HS-27A (cell line): ENCODE measurements at regions not wholly inside any gene's neighbourhood (a gene's known extent, or its start where the extent isn't known, plus 50 kb on each side); places are given as distances from the start of the nearest gene placed in this dataset.
"Not testable (repeated sequence)": the region's sequence is repeated elsewhere in the genome, so short reads cannot be mapped to it uniquely, and the experiment has no call there.

Experiments
- DNase-seq: peaks from one replicate; pipeline ENCODE4 v3.0.0-alpha.2; 2012; ENCODE audit warnings: low read depth, missing footprints

DNA sequence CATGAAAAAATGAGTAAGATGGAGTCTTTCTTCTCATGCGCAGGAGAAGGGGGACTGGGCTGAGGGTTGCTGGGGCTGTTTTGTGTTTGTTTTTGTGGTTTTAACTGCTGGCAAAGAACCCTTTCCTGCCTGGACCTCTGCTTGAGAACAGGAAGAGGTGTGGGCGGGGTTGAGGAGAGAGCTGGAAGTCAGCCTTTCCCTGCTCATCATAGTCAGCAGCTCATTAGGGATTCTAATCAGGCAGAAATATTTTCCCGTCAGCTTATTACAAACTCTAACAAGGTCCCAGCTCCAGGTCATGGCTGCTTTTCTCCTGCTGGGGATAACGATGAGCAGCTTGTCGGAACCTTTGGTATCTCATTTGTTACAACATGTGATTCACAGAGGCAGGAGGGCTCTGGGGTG lies 185.0 kb upstream of the NRXN3 start:
- DNase-seq: no peak

DNA sequence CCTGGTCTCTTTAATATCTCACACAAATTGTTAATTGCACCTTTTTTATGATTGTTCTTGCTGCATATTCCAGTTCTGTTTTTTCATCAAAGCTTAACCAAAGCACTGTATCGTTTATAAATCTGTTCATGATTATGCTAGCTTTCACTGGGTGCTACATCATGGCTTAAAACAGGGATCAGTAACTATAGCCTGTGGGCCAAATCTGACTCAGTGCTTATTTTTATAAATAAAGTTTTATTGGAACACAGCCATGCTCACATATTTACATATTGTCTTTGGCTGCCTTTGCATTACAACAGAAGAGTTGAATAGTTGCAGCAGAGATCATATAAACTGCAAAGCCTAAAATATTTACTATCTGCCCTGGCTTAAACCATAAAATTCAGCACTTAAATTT lies 183.4 kb upstream of the NRXN3 start:
- DNase-seq: no peak

DNA sequence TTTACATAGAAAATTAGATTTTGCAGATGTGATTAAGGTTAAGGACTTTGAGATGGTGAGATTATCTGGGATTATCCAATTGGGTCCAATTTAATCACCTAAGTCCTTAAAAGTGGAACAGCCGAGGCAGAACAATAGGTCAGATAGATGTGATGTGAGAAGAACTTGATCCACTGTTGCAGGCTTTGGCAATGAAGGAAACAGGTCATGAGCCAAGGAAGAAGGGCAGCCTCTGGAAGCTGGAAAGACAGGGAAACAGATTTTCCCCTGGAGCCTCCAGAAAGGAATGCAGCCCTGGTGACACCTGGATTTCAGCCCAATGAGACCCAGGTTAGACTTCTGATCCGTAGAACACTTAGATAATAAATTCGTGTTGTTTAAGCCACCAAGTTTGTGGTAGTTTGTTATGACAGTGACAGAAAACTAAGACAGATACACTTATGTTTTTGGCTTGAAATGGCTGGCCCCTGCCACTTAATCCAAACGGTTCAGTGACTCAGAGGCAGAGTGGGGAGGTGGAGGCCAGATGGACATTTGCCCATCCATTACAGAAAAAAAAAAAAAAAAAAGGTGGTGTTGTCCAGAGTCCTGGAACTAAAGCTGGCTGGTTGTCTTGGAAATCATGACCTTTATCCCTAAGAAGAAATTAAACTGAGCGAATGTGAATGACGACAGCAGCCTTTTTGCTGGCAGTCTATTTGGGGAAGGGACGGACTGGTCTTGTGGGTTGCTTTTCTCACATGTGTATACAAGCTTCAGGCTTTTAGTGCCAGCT lies 181.9 kb upstream of the NRXN3 start:
- DNase-seq: no peak

DNA sequence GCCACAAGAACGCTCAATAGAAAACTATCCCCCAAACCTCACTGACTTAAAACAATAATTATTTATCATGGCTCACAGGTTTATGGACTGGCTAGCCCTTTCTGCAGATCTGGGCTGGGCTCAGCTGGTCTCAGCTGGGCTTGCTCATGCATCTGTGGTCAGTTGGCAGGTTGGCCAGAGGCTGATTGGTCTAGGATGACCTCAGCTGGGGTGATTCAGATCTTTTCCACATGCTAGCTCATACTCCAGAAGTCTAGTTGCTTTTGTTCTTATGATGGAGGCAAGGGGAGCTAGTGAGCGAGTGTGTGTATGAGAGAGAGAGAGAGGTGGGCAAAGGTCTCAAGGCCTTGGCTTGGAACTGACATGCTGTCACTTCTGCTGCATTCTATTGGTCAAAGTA lies 181.2 kb upstream of the NRXN3 start:
- DNase-seq: peak; percentile 2

DNA sequence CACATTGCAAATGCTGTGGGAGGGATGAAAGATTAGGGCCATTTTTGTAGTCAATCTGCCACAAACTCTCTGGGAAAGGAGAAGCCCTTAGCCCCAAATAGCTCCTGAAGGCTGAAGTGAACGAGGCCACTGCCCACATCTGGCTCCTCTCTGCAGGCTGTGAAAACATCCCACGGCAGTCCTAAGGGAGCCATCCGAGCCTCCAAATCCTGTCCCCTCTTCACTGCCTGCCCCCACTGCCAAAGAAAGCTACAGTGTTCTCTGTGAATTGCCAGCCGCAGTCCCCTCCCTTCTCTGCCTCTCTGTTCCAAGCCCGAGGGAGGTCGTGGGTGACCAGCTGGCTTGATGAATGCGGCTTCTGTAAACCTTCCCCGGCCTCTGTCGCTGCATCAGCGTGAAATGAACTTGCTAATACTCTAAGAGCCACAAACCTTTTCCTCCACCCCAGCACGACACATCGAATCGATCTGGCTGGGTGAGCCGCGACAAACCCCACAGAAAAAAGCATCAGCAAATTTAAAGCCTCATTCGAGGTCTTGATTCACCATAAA lies 180.7 kb upstream of the NRXN3 start:
- no peak for DNase-seq

DNA sequence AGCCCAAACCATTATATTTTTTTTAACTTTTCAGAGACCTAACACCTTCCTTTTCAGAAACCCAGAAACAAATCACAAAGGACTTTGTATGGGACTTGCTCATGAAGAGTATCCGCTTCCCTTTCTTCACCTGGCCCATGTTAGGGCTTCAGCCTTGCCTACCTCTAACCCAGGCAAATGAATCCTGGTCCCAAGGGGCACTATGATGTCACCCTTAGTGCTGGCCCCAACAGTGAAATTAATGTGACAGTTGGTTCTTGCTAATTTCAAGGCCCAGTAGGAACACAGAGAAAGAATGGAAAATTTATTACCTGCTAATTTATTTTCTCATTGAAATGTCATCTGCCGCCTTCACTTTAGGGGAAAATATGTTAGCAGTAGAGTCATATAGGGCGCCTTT lies 179.8 kb upstream of the NRXN3 start:
- DNase-seq: no peak

DNA sequence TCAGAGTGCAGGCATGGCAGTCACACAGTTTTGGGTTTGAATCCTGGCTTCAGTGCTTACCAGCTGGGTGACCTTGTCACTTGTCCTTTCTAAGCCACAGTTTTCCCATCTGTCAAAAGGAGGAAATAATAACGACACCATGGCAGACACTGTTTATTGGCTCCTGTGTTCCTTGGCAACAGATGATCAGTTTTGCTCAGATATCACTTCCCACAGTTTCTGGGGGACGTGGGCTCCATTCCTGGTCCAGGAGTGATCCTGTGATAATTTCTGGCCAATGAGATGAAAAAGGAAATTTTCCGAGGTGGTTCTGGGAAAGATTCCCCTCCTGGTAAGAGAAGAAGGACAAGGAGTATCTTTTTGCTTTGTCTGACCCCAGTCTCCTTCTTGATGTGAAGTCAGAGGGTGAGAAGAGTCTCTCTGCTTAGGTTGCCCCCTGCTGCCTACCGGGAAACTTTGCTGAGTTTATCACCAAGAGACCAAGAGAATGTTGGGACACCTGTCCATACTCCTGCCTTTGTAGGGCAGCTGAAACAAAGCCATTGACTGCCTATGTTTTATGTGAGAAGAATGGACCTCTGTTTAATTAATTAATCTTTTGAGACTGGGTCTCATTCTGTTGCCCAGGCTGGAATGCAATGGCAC lies 178.9 kb upstream of the NRXN3 start:
- no peak for DNase-seq

DNA sequence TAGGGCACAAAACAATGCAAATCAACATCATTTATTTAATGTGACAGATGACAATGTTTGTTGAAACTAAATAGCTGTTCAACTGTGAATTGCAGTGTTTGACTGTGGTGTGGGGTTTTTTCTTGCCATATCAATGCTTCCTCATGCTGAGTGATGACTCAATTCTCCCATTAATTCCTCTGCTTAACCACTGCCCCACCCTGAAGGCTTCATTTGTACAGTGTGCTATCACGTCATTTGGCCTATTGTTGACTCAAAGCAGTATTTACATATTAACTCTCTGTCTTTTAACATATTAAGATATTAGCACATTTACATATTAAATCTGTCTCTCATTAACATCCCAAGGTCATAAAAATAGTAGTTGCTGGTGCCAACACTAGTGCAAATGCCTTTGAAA lies 164.8 kb upstream of the NRXN3 start:
- DNase-seq: no peak

GRCh38 chr14:78007160-78007559 lies 163.0 kb upstream of the NRXN3 start:
- no peak for DNase-seq

GRCh38 chr14:78010688-78011087 lies 159.5 kb upstream of the NRXN3 start:
- no peak for DNase-seq

DNA sequence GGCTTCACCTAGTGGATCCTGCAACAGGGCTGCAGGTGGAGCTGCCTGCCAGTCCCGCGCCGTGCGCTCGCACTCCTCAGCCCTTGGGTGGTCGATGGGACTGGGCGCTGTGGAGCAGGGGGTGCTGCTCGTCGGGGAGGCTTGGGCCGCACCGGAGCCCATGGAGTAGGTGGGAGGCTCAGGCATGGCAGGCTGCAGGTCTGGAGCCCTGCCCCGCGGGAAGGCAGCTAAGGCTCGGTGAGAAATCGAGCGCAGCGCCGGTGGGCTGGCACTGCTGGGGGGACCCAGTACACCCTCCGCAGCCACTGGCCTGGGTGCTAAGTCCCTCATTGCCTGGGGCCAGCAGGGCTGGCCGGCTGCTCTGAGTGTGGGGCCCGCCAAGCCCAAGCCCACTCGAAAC lies 156.3 kb upstream of the NRXN3 start:
- not testable (repeated sequence) for DNase-seq

DNA sequence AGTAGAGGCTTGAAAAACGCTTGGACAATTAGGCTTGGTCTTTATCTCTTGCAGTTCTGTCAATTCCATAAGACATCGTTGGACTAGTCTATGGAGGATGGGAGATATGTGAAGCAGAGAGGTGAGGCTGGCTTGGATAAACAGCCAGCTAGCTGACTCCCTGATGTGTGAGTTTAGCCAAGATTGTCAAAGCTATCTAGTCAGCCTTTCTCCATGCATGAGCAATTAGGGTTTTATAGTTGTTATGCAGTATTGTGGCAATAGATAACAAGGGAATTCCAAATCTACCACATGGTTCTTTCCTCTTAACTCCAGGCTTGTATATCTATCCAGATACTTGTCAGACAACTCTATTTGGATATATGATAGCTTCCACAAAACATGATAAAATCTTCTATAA lies 153.6 kb upstream of the NRXN3 start:
- DNase-seq: no peak

GRCh38 chr14:78018283-78018682 lies 151.9 kb upstream of the NRXN3 start:
- DNase-seq: no peak

- DNase-seq: peak; percentile 23
Measured at GRCh38 chr14:78022059-78022458, 148.1 kb upstream of the NRXN3 start.

DNA sequence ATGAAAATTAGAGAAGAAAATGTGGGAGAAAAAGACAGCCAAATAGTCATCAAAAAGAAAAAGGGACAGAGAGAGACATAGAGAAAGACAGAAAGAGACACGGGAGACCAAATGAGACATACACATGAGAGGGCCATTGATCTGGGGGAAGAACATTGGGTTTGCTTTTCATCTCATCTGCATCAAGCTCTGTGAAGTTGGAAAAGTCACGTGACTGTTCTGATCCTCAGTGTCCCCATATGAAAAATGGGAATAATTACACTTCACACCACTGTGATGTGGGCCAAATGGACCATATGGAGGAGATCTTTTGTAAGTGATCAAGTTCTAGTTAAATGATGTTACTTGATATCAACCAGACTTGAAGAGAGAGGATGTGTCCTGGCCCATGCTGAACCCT lies 147.1 kb upstream of the NRXN3 start:
- DNase-seq: no peak

- DNase-seq: no peak
Measured at GRCh38 chr14:78028471-78028870, 141.7 kb upstream of the NRXN3 start.

DNA sequence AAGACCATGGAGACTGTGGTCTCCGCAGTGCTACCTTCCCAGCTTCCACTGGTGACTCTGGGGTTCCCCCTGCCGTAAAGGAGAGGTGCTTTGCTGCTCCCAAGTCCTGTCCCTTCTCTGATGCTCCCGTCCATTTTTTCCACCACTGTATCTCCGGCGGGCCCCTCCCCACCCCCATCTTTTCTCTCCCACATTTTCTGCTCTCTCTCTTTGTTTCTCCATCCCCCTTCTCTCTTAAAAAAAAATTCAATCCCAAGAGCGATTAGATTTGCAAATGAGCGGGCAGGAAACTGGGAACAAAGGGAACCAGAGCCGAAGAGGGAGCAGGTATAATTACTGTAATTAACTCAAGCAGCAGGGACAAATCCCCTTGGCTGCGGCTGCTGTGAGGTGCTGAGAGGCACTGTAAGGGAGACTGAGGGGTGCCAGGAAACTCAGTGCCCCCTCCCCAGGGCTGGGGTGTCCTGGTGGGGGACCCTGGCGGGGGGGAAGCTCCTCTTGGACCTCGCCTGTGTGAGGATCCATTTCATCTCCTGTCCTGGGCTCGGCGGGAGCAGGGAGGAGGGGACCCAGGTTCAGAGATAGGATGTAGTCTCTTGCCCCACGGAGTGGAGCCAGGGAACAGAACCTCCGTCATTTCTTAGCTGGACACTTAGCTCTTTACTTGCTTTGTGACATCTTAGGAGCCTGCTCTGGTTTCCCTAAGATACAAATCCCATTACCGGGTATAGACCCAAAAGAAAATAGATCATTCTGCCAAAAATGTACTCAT lies 140.4 kb upstream of the NRXN3 start:
- DNase-seq: no peak

- no peak for DNase-seq
Measured at GRCh38 chr14:78043349-78043748, 126.8 kb upstream of the NRXN3 start.

DNA sequence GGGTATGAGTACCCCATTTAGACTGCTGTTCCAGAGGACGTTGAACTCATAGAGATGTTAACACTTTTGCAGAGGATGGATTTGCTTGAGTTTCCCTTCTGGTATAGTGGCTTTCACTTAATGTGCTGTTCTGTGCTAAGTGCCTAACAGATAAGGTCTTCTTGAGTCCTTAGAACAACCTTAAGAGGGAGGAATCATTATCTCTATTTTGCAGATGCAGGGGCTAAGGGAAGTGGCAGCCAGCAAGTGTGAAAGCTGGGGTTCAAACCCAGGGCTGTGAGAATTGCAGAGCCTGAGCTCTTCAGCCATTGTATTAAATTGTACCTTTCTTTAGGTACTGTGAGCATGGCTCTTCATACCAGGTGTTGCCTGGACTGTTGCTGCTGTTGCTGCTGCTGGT lies 122.1 kb upstream of the NRXN3 start:
- DNase-seq: no peak

DNA sequence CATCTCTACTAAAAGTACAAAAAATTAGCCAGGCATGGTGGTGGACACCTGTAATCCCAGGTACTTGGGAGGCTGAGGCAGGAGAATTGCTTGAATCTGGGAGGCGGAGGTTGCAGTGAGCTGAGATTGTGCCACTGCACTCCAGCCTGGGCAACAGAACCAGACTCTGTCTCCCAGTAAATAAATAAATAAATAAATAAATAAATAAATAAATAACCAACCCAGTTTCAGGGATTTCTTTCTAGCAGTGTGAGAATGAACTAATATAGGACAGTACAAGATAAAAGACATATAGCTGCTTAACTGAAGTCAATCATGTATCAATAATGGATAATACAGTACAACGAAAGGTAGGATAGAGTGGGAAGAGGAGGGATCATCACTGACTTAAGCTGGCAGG lies 113.3 kb upstream of the NRXN3 start:
- DNase-seq: not testable (repeated sequence)

- no peak for DNase-seq
Measured at GRCh38 chr14:78070344-78070743, 99.8 kb upstream of the NRXN3 start.

DNA sequence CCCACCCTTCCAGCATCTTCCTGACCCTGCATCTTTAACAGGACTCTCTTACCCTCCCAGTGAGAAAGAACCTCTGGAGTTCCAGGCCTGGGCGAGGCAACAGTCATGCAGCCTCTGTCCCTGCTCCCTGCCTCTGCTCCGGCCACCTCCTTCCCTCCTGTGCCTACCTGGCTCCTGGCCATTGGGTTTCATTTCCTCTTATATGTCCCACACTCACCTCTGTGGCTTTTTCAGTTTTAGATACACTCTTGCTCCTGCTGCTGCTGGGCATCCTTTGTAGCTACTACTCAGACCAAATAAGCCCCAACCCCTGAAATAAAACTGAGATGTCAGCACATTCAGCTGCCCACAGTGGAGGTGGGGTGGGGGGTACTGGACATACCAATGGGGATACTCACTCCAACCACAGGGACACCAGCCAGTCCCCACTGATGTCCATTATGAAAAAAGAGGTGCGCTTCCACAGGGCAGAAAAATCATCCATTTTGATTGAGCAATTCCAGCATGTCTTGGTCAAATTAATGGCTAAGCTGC lies 99.1 kb upstream of the NRXN3 start:
- DNase-seq: no peak

DNA sequence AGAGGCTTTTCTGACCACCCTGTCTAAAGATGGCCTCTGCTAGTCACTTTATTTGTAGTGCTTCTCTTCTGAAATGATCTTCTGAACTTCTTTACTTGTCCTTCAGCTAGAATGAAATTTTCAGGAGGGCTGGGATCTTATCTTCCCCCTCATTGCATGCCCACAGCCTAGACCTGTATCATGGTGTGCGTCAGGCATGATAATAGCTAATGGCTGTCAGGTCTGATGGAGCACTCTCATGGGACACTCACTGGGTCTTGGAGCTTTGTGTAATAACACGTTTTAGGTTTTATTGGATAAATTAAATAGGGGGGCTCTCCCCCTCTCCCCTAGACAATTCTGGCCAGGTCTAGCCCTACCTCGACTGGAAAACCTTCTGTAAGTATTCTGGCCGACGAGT lies 97.1 kb upstream of the NRXN3 start:
- no peak for DNase-seq
